ENCODE measurements at regions not wholly inside any gene's neighbourhood (a gene's known extent, or its start where the extent isn't known, plus 50 kb on each side); places are given as distances from the start of the nearest gene placed in this dataset.

- TF ChIP-seq POLR2AphosphoS5 (IDR thresholded peaks at IDR 0.05; ENCODE audit: low read depth) (no peak), CTCF (conservative IDR thresholded peaks at IDR 0.05; ENCODE audit: low read depth in 2 of 2) (no peak), JUNB (IDR thresholded peaks at IDR 0.05; ENCODE audit: unreplicated experiment) (no peak), REST (IDR thresholded peaks at IDR 0.05; ENCODE audit: unreplicated experiment) (no peak), EZH2 (IDR thresholded peaks at IDR 0.05; ENCODE audit: low read depth, unreplicated experiment) (no peak), EZH2phosphoT487 (IDR thresholded peaks at IDR 0.05; ENCODE audit: unreplicated experiment) (no peak), STAT1 (IDR thresholded peaks at IDR 0.05; ENCODE audit: unreplicated experiment) (no peak), NANOG (IDR thresholded peaks at IDR 0.05; ENCODE audit: borderline replicate concordance) (no peak), ETS1 (IDR thresholded peaks at IDR 0.05) (no peak), ZNF331 (CRISPR knock-in tag; IDR thresholded peaks at IDR 0.05; ENCODE audit: low read depth) (no peak), ZNF114 (CRISPR knock-in tag; IDR thresholded peaks at IDR 0.05) (no peak), CREB1 (CRISPR knock-in tag; IDR thresholded peaks at IDR 0.05; ENCODE audit: low read depth) (no peak), ZNF462 (CRISPR knock-in tag; IDR thresholded peaks at IDR 0.05) (no peak)
These were observed 118.2 kb upstream of the IQCM start for GRCh38 chr4:149933883-149934282.
